GM18520 (cell line): ENCODE measurements at regions not wholly inside any gene's neighbourhood (a gene's known extent, or its start where the extent isn't known, plus 50 kb on each side); places are given as distances from the start of the nearest gene placed in this dataset.

Experiments
- ATAC-seq: cut with Tn5 transposase; IDR thresholded peaks from one replicate; pipeline ENCODE4 v1.9.1; 2021; ENCODE audit not compliant: unreplicated experiment

DNA sequence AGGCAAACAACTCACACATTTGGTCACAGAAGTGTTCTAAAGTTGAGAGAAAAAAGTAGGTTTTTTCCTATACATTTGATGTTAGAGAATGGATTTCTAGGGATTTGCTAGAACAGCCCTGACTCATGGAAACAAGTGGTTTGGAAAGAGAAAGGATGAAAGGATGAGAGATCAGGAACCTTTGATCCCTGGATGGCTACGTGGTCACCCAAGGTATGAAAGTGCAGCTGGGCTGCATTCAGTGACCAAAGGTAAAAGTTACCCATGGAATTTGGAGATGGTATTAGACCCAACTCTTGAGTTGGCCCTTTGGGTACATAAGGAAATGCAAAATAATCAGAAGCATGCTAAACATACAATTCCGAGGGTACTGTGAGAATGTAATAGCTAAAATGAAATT, 61.3 kb upstream of the SPIN1 start:
- no peak for ATAC-seq

DNA sequence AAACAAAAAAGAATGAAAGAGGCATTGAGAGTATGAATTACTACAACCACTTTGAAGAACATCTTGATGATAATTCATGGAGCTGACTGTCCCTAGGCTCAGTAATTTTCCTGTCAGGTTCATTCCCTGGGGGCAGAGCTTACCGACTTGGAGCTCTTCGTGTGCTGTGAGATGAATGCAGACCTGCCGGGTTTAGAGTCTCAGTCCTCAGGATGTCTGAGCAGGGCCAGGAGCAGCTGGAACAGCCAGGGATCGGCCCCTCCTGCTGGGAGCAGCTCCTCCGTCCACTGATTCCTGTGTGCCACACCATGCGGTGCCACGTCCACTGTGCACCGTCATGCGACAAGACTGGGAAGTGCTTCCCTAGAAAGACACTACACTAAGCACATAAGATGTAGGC, 62.2 kb upstream of the SPIN1 start:
- ATAC-seq = no peak

DNA sequence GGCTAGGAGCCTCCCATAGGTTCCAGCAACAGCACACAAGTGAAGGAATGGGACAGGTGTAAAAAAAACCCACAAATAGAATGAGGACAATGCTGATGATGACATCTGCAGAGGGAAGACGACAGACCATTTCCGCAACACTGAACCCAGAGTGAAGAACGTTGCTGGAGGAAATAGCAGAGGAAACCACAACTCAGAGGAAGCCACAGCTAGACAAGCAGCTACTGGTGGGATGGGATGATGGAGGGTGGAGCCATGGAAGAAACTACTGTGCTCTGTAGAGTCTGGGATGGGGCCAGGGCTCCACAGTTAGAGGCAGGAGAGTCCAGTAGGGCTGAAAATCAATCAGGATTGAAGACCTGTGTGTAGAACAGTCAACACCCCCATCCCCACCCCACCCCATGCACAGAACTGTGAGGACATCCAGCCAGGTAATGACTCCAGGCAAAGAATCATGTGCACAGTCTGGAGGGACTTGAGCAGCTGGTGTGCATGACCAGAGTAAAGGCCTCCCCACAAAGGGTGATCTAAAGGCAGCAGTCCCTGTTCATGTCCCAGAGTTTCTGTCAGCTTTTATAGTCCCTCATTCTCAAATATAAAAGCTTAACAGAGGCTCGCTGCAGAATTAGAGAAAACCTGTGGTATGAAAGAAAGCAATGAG, 65.2 kb upstream of the SPIN1 start:
- ATAC-seq = no peak

DNA sequence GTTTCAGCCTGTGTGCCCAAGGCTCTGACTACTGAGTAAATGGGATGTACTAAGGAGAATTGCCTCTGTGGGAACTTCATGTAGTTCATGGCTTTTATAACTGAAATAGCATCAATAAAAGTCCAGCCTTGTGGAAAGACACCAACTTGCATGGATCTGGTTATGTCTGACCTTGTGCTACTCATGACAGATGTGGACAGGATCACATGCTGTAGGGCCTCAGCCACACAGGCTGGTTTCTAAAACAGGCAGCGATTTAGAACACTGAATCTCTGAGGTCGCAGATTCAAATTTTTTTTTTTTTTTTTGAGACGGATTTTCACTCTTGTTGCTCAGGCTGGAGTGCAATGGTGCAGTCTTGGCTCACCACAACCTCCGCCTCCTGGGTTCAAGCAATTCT, 66.5 kb upstream of the SPIN1 start:
- no peak for ATAC-seq

DNA sequence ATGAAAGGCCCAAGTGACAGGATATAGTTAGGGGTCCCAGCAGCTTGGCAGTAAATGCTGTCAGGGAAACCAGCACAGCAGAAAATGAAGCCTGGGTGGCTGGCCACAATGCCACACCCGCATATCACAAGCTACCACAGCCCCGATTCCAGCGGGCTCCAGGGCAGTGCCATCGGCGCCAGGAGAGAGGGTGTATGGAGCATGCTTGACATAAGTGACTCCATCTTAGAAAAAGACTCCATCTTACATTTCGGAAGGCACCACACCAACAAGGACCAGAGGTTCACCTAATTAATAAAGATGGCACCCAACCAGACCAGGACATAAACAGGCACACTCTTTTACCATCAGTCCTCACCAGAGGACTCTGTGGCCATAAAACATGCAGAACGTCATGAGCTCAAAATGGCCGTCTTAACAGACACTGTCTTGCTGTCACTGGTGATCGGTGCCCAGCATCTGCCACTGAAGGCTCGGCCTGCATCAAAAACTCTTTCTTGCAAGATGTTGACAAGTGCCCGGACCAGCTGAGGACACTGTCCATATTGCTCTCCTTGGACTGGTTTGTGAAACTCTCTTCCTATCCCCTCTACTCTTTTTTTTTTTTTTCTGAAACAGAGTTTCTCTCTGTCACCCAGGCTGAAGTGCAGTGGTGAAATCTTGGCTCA, 67.4 kb upstream of the SPIN1 start:
- ATAC-seq = no peak

DNA sequence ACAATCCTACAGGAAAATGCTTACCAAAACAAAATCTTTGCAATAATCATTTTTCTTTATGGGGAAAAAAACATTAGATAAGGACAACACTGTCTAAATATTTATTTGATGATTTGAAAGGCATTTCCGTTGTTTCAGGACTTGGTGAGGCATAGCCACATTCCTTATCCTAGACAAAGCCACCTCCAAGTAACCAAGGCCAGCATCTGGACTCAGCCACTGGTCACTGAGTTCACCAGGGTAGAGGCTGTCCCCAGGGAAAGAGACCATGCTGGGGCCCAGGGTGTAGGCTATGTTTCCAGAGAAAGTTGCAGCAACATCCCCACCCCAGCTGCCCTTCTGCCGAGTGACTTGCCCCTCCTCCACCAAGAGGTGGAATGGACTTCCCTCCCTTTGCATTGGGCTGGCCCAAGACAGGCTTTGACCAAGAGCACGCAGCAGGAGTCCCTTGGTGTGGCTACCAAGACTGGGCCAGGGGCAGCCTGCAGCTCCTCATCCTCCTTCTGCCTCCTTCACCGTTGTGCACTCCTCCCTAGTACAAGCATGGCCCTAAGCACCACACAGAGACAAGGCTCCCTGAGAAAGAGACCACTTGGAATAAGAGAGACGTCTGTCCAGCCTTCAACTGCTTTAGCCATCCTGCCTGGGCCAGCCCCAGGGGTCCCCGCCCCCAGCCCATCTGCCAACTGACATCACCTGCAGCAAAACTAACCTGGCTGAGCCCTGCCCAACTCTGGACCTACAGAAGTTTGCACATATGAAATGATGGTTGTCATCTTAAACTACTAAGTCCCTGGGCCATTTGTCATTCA, 68.1 kb upstream of the SPIN1 start:
- ATAC-seq = no peak

DNA sequence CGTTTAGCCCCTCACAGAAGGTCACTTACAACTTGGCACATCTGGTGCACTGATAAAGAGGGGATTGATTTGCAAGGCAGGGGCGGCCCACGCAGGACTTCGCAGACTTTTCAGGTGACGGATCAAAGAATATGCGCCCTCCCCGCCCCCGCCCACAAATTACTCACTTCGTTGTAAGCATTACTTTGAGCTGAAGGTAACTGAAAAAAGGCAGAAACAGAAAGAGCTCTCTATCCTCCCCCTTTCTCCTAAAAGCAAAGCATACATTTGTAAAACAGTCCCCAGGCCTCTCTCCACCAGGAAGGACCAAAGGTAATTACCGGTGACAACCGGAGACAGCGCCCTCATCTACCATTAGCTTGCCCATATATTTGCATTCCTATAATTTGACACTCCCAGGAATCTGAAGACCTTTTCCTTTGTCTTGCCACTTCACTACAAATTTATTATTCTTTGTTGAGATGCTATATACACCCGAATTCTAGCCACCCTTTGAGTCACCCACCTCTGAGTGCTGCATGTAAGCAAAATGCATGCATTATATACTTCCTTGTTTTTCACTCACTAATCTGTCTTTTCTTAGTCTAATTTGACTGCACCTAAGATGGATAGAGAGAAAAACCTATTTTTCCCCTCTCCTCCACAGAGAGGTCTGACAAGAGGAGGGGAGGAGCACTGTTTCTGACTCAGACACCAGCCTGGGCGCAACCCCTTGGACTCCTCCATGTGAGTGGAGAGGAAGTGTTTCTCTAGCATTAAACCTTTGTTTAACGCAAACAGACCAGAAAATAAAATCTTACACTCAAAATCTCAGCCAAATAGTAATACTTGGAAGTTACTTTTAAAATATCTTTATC, 74.7 kb upstream of the SPIN1 start:
- no peak for ATAC-seq

DNA sequence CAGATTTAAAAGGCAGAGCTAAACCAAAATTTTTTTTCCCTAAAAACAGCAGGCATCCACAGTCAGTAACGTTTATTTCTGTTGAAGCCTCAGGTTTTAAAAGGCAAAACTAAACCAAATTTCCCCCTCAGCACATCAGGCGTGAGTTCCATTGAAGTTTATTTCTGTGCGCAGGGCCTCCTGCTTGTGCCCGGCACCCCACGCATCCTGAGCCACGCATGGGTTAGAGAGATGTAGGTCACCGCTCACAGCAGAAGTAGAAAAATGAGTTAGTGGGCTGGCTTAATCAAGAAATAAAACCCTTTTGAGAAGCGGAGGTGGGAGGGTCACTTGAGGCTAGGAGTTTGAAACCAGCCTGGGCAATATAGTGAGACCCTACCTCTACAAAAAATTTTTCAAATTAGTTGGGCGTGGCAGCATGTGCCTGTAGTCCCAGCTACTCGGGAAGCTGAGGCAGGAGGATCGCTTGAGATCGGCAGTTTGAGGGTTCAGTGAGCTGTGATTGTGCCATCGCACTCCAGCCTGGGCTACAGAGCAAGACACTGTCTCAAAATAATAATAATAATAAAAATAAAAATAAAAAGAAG, 75.6 kb upstream of the SPIN1 start:
- no peak for ATAC-seq

DNA sequence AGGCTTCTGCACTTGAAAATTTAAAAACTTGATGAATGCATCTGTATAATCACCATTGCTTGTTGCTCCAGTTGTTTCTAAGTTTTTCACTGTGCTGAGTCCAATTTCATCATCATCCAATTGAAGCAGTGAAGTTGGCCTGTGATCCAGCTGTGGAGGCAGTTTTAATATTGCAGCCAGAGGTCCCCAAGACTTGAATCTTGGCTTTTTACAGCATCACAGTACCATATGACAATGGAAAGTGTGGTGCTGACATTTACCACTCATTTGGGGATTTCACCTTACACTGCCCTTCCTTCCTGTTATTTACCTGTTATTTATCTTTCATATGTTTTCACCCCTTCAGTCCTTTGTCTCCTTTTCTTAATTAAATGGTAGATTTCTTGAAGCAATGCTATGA, 76.2 kb upstream of the SPIN1 start:
- no peak for ATAC-seq

DNA sequence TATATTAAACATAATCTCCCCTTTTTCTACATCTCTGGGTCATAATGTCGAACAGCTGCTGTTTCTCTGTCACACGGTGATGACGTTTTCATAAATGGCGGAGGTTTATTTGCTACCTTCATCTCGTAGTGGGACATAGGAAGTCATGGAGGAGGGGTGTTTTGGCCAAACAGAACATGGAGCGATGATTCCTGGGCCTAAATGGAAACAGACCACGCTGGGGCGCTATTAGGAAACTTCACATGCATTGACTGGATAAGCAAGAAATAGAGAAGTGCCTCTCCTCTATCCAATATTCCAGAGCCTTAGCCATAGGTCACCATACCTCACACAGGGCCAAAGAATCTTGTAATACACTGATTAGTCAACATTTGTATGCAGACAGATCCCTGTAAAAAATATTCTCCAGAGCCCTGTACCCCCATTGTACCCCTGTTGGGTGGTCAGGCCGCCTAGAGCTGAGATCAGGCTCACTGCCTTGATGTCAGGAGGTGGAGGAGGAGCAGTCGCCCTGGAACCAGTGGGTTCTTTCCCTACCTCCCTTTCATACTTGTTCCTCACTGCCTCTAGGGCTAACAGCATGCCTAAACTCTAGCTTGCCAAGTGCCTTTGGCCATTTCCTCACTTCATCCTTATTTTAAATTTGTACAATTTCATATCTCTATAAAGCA, 77.8 kb upstream of the SPIN1 start:
- no peak for ATAC-seq

DNA sequence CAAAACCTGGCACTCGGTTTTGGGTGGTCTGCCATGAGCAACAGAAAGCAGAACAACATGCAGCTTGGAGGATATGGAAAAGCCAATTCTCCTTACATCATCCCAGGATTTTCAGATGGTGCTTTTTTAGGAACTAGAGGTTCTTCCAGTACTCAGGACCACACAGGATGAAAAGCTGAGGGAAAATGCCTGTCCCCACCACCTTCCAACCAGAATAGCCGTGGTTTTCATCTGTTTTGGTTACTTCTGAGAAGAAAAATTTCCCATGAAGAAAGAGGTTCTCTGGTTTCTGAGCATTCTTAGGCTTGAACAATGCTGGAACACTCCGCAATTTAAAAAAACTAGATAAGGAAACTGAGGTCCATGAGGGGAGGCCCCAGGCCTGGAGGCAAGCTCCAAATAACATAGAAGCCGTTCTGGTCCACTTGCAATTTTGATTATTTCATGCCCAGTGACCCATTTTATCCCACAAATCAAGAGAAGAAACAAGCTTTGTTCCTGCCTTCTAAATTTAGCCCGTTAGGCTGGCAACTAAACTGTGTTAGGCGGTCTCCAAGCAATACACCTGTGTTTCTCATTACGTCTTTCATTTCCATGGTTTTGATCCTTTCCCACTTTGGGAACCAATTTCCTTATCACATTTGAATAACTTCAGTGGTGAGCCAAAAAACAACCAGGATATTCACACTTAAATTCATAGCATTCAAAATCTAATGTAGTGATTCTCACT, 79.2 kb upstream of the SPIN1 start:
- ATAC-seq = no peak

DNA sequence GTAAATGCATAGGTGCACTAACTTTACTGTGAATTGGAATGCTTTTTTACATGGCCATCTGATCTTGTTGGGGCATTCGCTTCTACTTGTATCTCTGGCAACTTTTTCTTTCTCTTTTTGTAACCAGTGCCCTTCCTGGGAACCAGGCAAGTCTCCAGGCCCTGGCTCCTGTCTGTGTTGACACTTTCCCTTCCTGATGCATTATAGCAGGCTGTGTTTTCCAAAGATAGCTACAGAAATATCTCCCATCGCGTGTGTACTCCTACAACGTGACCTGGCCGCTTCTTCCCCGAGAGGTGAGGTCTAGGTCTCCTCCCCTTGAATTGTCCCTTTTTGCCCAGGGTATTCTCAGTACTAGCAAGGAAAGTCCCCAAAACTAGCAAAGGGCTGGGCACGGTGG, 81.1 kb upstream of the SPIN1 start:
- no peak for ATAC-seq

DNA sequence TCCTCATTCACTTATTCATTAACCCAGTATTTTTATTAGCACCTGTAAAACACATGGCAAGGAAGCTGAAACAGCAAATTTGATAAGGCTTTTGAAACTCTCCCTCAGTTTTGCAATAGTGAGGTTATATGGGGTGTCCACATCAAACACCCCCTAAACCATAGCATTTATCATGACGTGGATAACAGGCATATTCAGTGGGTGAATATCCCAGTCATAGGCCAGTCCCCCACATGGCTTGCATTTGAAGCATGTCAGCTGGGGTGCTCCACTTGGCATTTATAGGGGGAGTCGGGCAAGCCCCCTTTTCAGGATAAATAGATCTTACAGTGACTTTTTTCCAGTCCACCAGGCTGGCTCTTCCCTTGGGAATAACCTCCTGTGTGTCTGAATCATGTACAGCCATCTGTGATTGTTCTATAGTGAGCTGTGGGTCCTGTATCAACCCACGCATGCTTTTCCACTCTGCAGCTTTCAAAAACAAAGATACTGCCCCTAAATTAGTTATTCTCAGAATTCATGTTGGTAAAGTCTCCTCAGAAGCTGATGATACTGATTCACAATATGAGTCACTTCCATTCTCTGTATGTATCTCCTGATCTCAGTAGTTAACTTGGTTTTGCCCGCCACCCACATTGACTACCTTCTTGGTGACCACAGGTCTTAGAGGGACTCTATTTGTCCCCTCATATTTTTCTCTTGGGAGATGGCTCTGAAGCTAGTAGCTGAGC, 84.4 kb upstream of the SPIN1 start:
- ATAC-seq = peak; percentile 76

DNA sequence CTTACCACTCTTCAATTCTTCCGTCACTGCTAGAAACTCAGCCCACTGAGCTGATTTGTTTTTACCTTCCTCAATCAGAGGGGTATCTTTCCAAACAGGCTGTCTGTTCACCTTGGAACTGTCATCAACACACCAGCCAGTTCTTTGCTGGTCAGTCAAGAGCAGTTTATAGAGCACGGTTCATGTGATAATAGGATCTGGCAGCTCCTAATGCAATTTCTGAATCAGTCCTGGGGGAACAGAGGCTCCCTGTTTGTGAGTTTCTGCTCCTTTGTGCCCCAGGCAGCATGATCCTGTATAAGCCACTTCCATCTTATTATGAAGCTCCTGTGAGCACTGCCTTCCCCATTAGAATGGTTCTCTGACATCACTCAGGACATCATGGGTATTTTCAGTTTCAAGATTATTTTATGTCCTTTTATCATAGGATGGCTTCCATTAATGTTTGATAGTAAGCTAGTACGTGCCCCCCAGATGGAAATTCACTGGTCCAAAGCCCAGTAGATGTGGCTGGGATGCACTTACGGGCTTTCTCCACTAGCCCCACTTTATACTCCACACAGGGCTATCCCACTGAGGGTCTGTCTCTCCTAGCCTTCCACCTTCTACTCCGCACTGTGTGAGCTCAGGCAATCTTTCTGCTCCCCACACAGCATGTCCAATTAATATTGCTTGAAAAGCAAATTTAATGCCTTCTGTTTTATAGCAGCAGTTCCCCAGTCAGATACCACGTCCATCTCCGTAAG, 85.5 kb upstream of the SPIN1 start:
- ATAC-seq = no peak

DNA sequence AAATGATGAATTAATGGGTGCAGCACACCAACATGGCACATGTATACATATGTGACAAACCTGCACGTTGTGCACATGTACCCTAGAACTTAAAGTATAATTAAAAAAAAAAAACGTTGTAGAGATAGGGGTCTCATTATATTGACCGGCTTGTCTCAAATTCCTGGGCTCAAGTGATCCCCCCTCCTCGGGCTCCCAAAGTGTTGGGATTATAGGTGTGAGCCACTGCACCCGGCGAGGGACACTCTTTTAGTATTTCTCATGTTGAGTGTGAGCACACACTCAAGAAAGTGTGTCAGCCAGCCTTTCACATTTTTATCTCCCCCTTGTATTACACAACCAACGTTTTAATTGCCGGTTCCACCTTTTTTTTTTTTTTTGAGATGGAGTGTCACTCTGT, 87.7 kb upstream of the SPIN1 start:
- no peak for ATAC-seq

DNA sequence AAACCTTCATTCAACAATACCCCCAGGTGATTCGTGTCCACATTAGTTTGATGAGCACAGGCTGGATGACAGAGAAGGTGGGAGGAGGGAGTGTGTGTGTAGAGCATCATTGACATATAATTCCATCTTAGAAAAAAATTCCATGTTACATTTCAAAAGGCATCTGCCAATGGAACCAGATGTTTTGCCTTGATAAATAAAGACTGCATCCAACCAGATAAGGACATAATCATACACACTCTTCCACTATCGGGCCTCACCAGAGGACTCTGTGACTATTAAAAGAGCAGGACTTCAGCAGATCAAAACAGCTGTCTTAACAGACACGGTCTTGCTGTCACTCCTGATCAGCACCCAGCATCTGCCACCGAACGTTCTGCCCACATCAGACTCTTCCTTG, 96.4 kb upstream of the SPIN1 start:
- no peak for ATAC-seq

DNA sequence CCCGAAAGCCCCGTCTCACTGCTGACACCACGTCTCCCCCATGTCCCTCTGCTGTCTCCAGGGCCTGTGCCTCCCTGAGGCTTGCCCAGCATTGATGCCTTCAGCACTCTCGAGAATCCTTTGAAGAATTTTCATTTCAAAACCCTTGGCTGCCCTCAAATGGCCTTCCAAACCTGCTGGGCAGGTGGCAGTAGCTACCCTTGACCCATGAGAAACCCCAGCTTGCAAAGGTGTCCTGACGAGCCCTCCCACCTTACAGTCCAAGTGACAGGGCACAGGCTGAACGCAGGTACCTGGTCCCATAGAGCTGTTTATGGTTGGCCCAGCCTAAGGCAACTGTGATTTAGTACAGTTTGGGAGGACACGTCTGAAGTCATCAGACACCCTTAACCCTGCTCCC, 97.2 kb upstream of the SPIN1 start:
- ATAC-seq = no peak

DNA sequence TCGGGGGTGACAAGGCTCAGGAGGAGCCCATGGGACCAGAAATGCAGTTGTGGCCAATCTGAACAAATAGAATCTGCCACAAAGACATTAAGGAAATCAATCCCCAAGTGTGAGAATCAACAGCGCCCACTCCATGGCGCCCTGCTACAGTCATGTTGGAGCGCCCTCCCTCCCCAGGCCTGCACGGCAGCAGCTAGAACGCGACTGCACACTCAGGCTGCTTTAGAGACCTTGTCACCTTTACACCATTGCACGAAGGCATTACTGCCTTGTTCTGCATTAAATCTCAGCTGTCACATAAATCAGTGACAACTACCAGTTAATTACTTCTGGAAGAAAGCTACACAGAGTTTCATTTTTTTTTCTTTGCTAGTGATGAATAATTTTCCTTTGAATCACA, 98.7 kb upstream of the SPIN1 start:
- no peak for ATAC-seq
